ENCODE measurements at regions not wholly inside any gene's neighbourhood (a gene's known extent, or its start where the extent isn't known, plus 50 kb on each side); places are given as distances from the start of the nearest gene placed in this dataset.

DNA sequence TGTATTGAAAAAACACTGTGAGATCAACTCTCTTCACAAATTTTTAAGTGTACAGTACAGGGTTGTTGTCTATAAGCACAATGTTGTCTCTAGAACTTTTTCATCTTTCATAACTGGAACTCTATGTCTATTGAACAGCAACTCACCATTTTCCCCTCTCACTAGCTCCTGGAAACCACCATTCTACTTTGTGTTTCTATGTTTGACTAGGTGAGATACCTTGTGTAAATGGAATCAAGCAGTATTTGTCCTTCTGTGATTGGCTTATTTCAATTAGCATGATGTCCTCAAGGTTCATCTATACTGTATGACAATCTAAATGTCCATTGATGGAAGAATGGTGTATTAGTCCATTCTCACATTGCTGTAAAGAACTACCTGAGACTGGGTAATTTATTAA, 210.1 kb upstream of the FUT9 start:
- no peaks in the 10 kb centered on the region for H3K4me1 ChIP-seq (ENCODE audit: control insufficient read depth in 2 of 2, insufficient read depth in 2 of 2, low read length in 2 of 2)
- H3K27ac ChIP-seq (ENCODE audit: low read depth, low read length): no peak overlapping the region
- no peaks in the 10 kb centered on the region for H3K4me1 Mint-ChIP-seq
- H3K4me3 Mint-ChIP-seq: no peak overlapping the region
- H3K9me3 ChIP-seq (ENCODE audit: control insufficient read depth in 2 of 3, low read length in 3 of 3): no peaks in the 10 kb centered on the region
- H3K27me3 ChIP-seq (ENCODE audit: control insufficient read depth in 2 of 2, insufficient read depth in 2 of 2, low read length in 2 of 2): no peaks in the 10 kb centered on the region
- ChIA-PET CTCF (no interaction called here), POLR2A (no interaction called here)
- ATAC-seq (no peak), DNase-seq (no peak)
- intact Hi-C loops (cut with micrococcal nuclease): no loop called here
- H3K36me3 ChIP-seq (ENCODE audit: control insufficient read depth in 2 of 3, insufficient read depth in 3 of 3, low read length in 3 of 3): no peaks in the 10 kb centered on the region
- H3K9me3 Mint-ChIP-seq: peaks cover 0 to 7% (median 0%) of the 10 kb centered on the region in 11 donors
- peaks cover 0 to 4% (median 0%) of the 10 kb centered on the region in 5 donors for H3K27me3 Mint-ChIP-seq
- H3K27ac Mint-ChIP-seq: no peak overlapping the region
- no peaks in the 10 kb centered on the region for H3K36me3 Mint-ChIP-seq
- H3K4me3 ChIP-seq (ENCODE audit: low read length): no peak overlapping the region

DNA sequence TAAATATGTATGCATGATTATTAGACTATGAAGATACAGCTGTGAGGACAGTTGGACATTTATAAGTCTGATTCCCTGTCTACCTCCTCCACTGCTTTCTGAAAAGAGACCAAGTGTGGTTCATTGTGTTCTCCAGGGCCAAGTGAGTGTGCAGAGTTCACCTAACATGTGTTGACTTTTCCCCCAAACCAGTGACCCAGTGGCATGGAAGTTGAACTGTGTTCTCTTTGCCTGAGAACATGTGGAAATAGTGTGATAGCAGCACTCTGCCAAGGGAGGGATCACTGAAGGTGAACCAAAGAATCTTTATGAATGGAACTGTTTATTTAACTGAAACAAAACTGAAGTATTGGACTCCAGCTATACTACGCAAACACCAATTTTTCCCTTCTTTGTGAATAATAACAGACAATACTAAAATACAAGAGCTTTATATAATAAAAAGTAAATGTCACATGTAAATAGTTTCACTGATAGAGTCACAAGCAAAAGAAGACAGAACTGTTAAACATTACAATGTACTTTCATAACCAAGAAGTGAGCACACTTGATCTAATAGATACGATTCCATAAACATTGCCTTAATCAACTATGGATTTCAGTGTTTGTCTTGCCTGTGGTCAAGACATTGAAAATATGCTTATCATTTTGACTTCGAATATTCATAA, 200.3 kb upstream of the FUT9 start:
- intact Hi-C loops (cut with micrococcal nuclease): no loop called here

DNA sequence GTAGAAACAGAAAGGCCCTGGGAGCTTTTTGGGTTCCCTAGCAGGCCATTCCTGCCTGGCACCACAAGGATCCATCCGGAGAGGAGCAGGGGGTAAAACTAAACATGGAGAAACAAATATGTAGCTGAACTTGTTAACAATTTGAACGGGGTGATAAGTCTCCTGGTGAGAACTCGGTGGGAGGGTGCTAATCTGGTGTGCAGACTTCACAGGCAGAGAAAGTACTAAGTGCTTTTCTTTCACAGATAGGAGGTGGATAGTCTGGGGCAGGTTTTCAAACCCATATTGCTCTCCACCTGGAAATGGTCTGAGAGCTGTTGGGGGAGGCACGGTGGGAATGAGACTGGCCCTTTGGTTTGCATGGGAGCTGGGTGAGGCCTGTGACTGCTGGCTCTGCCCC, 196.3 kb upstream of the FUT9 start:
- Mint-ChIP-seq H3K9me3 (peaks cover 0 to 11% (median 2%) of the 10 kb centered on the region in 11 donors), H3K27me3 (peaks cover 0 to 6% (median 0%) of the 10 kb centered on the region in 5 donors), H3K4me3 (no peak overlapping the region), H3K36me3 (no peaks in the 10 kb centered on the region), H3K27ac (no peak overlapping the region), H3K4me1 (no peaks in the 10 kb centered on the region)
- Histone ChIP-seq H3K27ac (ENCODE audit: low read depth, low read length) (no peak overlapping the region), H3K27me3 (ENCODE audit: control insufficient read depth in 2 of 2, insufficient read depth in 2 of 2, low read length in 2 of 2) (no peaks in the 10 kb centered on the region), H3K9me3 (ENCODE audit: control insufficient read depth in 2 of 3, low read length in 3 of 3) (no peaks in the 10 kb centered on the region), H3K4me3 (ENCODE audit: low read length) (no peak overlapping the region), H3K36me3 (ENCODE audit: control insufficient read depth in 2 of 3, insufficient read depth in 3 of 3, low read length in 3 of 3) (no peaks in the 10 kb centered on the region), H3K4me1 (ENCODE audit: control insufficient read depth in 2 of 2, insufficient read depth in 2 of 2, low read length in 2 of 2) (no peaks in the 10 kb centered on the region)
- intact Hi-C loops (cut with micrococcal nuclease): no loop called here
- no peak for ATAC-seq
- ChIA-PET POLR2A (no interaction called here), CTCF (no interaction called here)
- no peak for DNase-seq

More for the DNA sequence above, 200.3 kb upstream of the FUT9 start:
- DNase-seq (no peak), ATAC-seq (no peak)
- H3K4me1 Mint-ChIP-seq: no peaks in the 10 kb centered on the region
- peaks cover 0 to 8% (median 0%) of the 10 kb centered on the region in 11 donors for H3K9me3 Mint-ChIP-seq
- Histone ChIP-seq H3K27me3 (ENCODE audit: control insufficient read depth in 2 of 2, insufficient read depth in 2 of 2, low read length in 2 of 2) (no peaks in the 10 kb centered on the region), H3K36me3 (ENCODE audit: control insufficient read depth in 2 of 3, insufficient read depth in 3 of 3, low read length in 3 of 3) (no peaks in the 10 kb centered on the region), H3K27ac (ENCODE audit: low read depth, low read length) (no peak overlapping the region), H3K4me3 (ENCODE audit: low read length) (no peak overlapping the region), H3K9me3 (ENCODE audit: control insufficient read depth in 2 of 3, low read length in 3 of 3) (no peaks in the 10 kb centered on the region), H3K4me1 (ENCODE audit: control insufficient read depth in 2 of 2, insufficient read depth in 2 of 2, low read length in 2 of 2) (no peaks in the 10 kb centered on the region)
- no peak overlapping the region for H3K27ac Mint-ChIP-seq
- H3K27me3 Mint-ChIP-seq: peaks cover 0 to 6% (median 0%) of the 10 kb centered on the region in 5 donors
- no peak overlapping the region for H3K4me3 Mint-ChIP-seq
- CTCF ChIA-PET: no interaction called here
- POLR2A ChIA-PET: no interaction called here
- no peaks in the 10 kb centered on the region for H3K36me3 Mint-ChIP-seq

DNA sequence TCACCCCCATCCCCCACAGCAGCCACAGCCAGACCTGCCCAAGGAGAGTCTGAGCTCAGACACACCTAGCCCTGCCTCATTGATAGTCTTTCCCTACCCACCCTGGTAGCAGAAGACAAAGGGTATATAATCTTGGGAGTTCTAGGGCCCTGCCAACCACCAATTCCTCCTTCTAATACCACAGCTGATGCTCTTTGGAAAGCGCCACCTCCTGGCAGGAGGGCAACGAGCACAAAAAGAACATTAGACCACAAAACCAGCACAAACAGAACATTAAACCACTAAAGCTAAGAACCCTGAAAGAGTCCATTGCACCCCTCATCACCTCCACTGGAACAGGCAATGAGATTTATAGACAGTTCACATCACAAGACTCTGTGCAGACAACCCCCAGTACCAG, 195.8 kb upstream of the FUT9 start:
- no peaks in the 10 kb centered on the region for H3K4me1 Mint-ChIP-seq
- peaks cover 0 to 6% (median 0%) of the 10 kb centered on the region in 5 donors for H3K27me3 Mint-ChIP-seq
- intact Hi-C loops (cut with micrococcal nuclease): loop anchor here in 1 of 2 donors (5.0 kb wide), 1 partner anchor 388 kb away; no protein-coding TSS in a partner anchor
- no peaks in the 10 kb centered on the region for H3K4me1 ChIP-seq (ENCODE audit: control insufficient read depth in 2 of 2, insufficient read depth in 2 of 2, low read length in 2 of 2)
- ATAC-seq (no peak), DNase-seq (no peak)
- no peaks in the 10 kb centered on the region for H3K36me3 ChIP-seq (ENCODE audit: control insufficient read depth in 2 of 3, insufficient read depth in 3 of 3, low read length in 3 of 3)
- peaks cover 0 to 11% (median 2%) of the 10 kb centered on the region in 11 donors for H3K9me3 Mint-ChIP-seq
- H3K27ac ChIP-seq (ENCODE audit: low read depth, low read length): no peak overlapping the region
- POLR2A ChIA-PET: no interaction called here
- no peaks in the 10 kb centered on the region for H3K9me3 ChIP-seq (ENCODE audit: control insufficient read depth in 2 of 3, low read length in 3 of 3)
- no peak overlapping the region for H3K27ac Mint-ChIP-seq
- H3K4me3 ChIP-seq (ENCODE audit: low read length): no peak overlapping the region
- no peak overlapping the region for H3K4me3 Mint-ChIP-seq
- H3K36me3 Mint-ChIP-seq: no peaks in the 10 kb centered on the region
- H3K27me3 ChIP-seq (ENCODE audit: control insufficient read depth in 2 of 2, insufficient read depth in 2 of 2, low read length in 2 of 2): no peaks in the 10 kb centered on the region
- CTCF ChIA-PET: no interaction called here

DNA sequence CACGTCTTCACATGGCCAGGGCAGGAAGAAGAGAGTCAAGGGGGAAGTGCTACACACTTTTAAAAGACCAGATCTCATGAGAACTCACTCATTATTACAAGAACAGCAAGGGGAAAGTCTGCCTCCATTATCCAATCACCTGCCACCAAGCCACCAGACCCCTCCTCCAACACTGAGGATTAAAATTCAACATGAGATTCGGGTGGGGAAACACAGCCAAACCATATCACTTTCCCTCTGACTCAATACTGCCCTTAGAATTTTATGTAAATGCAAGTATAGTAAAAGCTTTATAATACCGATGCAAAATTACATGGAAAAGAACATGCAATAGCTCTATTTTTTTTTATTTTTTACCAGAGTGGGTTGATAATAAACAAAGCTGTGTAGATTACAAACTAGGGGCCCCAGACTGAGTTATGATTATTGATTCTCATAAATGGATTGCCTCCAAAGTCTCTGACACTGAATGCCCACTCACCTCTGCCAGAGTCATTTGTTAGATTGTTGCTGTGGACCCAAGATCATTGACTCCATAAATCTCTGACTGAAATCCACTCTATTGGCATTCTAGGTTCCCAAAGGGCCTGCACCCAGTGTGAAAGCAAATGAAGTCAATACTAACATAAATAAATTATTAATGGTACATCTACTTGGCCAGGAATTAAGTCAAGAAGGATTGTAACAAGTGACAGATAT, 184.8 kb upstream of the FUT9 start:
- H3K27ac Mint-ChIP-seq: no peak overlapping the region

DNA sequence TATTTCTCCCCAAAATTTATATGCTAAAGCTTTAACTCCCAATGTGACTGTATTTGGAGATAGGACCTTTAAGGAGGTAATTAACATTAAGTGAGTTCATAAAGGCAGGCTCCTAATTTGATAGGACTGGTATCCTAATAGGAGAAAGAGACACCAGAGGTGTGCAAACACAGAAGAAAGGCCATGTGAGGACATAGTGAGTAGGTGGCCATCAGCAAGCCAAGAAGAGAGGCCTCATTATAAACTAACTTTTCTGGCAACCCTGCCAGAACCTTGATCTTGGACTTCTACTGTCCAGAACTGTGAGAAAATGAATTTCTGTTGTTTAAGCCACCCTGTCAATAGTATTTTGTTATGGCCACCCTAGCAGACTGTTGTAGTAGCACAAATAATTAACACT, 177.9 kb upstream of the FUT9 start:
- no peak overlapping the region for H3K4me3 ChIP-seq (ENCODE audit: low read length)
- Mint-ChIP-seq H3K9me3 (peaks cover 0 to 6% (median 0%) of the 10 kb centered on the region in 11 donors), H3K36me3 (no peaks in the 10 kb centered on the region), H3K27me3 (no peaks in the 10 kb centered on the region), H3K4me3 (no peak overlapping the region), H3K27ac (no peak overlapping the region), H3K4me1 (no peaks in the 10 kb centered on the region)
- CTCF ChIA-PET: no interaction called here
- H3K27ac ChIP-seq (ENCODE audit: low read depth, low read length): no peak overlapping the region
- intact Hi-C loops (cut with micrococcal nuclease): no loop called here
- POLR2A ChIA-PET: no interaction called here
- no peaks in the 10 kb centered on the region for H3K9me3 ChIP-seq (ENCODE audit: control insufficient read depth in 2 of 3, low read length in 3 of 3)
- H3K4me1 ChIP-seq (ENCODE audit: control insufficient read depth in 2 of 2, insufficient read depth in 2 of 2, low read length in 2 of 2): no peaks in the 10 kb centered on the region
- H3K36me3 ChIP-seq (ENCODE audit: control insufficient read depth in 2 of 3, insufficient read depth in 3 of 3, low read length in 3 of 3): no peaks in the 10 kb centered on the region
- H3K27me3 ChIP-seq (ENCODE audit: control insufficient read depth in 2 of 2, insufficient read depth in 2 of 2, low read length in 2 of 2): no peaks in the 10 kb centered on the region
- DNase-seq: no peak
- no peak for ATAC-seq

More for the DNA sequence above, 184.8 kb upstream of the FUT9 start:
- no peak overlapping the region for H3K27ac ChIP-seq (ENCODE audit: low read depth, low read length)
- ATAC-seq (no peak), DNase-seq (no peak)
- Mint-ChIP-seq H3K4me3 (no peak overlapping the region), H3K9me3 (peaks cover 0 to 7% (median 2%) of the 10 kb centered on the region in 11 donors), H3K36me3 (no peaks in the 10 kb centered on the region), H3K27me3 (no peaks in the 10 kb centered on the region), H3K4me1 (no peaks in the 10 kb centered on the region)
- H3K36me3 ChIP-seq (ENCODE audit: control insufficient read depth in 2 of 3, insufficient read depth in 3 of 3, low read length in 3 of 3): no peaks in the 10 kb centered on the region
- ChIA-PET CTCF (interaction anchor here (1.1 kb wide), 1 partner anchor 8 kb away, joined by 3 read pairs; no protein-coding TSS in a partner anchor), POLR2A (no interaction called here)
- no peaks in the 10 kb centered on the region for H3K4me1 ChIP-seq (ENCODE audit: control insufficient read depth in 2 of 2, insufficient read depth in 2 of 2, low read length in 2 of 2)
- no peaks in the 10 kb centered on the region for H3K27me3 ChIP-seq (ENCODE audit: control insufficient read depth in 2 of 2, insufficient read depth in 2 of 2, low read length in 2 of 2)
- no peak overlapping the region for H3K4me3 ChIP-seq (ENCODE audit: low read length)
- intact Hi-C loops (cut with micrococcal nuclease): no loop called here
- no peaks in the 10 kb centered on the region for H3K9me3 ChIP-seq (ENCODE audit: control insufficient read depth in 2 of 3, low read length in 3 of 3)

DNA sequence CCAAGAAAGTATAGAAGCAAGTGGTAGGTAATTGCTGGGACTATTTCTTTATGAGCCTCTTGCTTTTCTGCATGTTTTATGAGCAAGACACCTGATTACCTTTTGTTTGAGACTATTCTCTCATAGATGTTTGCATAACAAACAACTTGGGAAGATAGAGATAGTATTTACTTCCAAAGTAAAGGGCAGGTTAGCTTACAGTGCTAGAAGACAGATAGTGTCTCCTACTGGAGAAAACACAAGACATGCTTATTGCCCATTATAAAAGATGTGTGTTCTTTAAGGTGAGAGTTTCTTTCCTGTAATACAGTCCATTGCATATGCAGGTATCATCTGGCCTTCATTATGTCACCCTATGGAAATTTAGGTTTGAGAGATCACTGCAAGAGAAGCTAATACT, 174.2 kb upstream of the FUT9 start:
- DNase-seq (no peak), ATAC-seq (no peak)
- Mint-ChIP-seq H3K36me3 (no peaks in the 10 kb centered on the region), H3K9me3 (peaks cover 0 to 3% (median 0%) of the 10 kb centered on the region in 11 donors), H3K4me1 (no peaks in the 10 kb centered on the region), H3K27ac (no peak overlapping the region), H3K4me3 (no peak overlapping the region), H3K27me3 (no peaks in the 10 kb centered on the region)
- H3K4me3 ChIP-seq (ENCODE audit: low read length): no peak overlapping the region
- no peaks in the 10 kb centered on the region for H3K36me3 ChIP-seq (ENCODE audit: control insufficient read depth in 2 of 3, insufficient read depth in 3 of 3, low read length in 3 of 3)
- intact Hi-C loops (cut with micrococcal nuclease): no loop called here
- ChIA-PET CTCF (no interaction called here), POLR2A (no interaction called here)
- no peaks in the 10 kb centered on the region for H3K27me3 ChIP-seq (ENCODE audit: control insufficient read depth in 2 of 2, insufficient read depth in 2 of 2, low read length in 2 of 2)
- no peaks in the 10 kb centered on the region for H3K9me3 ChIP-seq (ENCODE audit: control insufficient read depth in 2 of 3, low read length in 3 of 3)
- H3K27ac ChIP-seq (ENCODE audit: low read depth, low read length): no peak overlapping the region
- H3K4me1 ChIP-seq (ENCODE audit: control insufficient read depth in 2 of 2, insufficient read depth in 2 of 2, low read length in 2 of 2): no peaks in the 10 kb centered on the region

Measured in naive thymus-derived CD4-positive, alpha-beta T cell (primary cell).